Panc1 (cell line): ENCODE measurements at regions not wholly inside any gene's neighbourhood (a gene's known extent, or its start where the extent isn't known, plus 50 kb on each side); places are given as distances from the start of the nearest gene placed in this dataset.

ENCODE experiments used
- REST ChIP-seq, 2 experiments: IDR thresholded peaks; 2 replicates each; pipeline ENCODE4 v1.6.1; 2011 to 2012; ENCODE audit warnings: low read depth in 2 of 2, control low read depth in 1 of 2, low read length in 1 of 2, mild to moderate bottlenecking in 1 of 2, moderate library complexity in 1 of 2; ENCODE audit not compliant: insufficient read depth in 1 of 2
- TCF7L2 ChIP-seq: IDR thresholded peaks from 2 replicates; pipeline ENCODE4 v1.6.1; 2011; ENCODE audit warnings: mild to moderate bottlenecking, low read depth, low read length, inconsistent platforms
- TF ChIP-seq, protein P1 (sequence below): fragments of 450-650 bp; IDR thresholded peaks from 2 replicates; pipeline ENCODE4 v1.5.1; 2017; ENCODE audit warnings: mild to moderate bottlenecking

GRCh38 chr6:134447883-134448387, 130.0 kb upstream of the SGK1 start:
- TF ChIP-seq REST (IDR thresholded peaks at IDR 0.05; ENCODE audit: insufficient read depth in 1 of 2, low read depth in 2 of 2, low read length in 1 of 2) (no peak), TCF7L2 (no peak)
- TF ChIP-seq, protein P1, sequence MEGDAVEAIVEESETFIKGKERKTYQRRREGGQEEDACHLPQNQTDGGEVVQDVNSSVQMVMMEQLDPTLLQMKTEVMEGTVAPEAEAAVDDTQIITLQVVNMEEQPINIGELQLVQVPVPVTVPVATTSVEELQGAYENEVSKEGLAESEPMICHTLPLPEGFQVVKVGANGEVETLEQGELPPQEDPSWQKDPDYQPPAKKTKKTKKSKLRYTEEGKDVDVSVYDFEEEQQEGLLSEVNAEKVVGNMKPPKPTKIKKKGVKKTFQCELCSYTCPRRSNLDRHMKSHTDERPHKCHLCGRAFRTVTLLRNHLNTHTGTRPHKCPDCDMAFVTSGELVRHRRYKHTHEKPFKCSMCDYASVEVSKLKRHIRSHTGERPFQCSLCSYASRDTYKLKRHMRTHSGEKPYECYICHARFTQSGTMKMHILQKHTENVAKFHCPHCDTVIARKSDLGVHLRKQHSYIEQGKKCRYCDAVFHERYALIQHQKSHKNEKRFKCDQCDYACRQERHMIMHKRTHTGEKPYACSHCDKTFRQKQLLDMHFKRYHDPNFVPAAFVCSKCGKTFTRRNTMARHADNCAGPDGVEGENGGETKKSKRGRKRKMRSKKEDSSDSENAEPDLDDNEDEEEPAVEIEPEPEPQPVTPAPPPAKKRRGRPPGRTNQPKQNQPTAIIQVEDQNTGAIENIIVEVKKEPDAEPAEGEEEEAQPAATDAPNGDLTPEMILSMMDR, result no peak
